ENCODE measurements at regions not wholly inside any gene's neighbourhood (a gene's known extent, or its start where the extent isn't known, plus 50 kb on each side); places are given as distances from the start of the nearest gene placed in this dataset.

GRCh38 chr1:94666797-94667196 lies 125.2 kb upstream of the F3 start:
- TF ChIP-seq, protein P1, sequence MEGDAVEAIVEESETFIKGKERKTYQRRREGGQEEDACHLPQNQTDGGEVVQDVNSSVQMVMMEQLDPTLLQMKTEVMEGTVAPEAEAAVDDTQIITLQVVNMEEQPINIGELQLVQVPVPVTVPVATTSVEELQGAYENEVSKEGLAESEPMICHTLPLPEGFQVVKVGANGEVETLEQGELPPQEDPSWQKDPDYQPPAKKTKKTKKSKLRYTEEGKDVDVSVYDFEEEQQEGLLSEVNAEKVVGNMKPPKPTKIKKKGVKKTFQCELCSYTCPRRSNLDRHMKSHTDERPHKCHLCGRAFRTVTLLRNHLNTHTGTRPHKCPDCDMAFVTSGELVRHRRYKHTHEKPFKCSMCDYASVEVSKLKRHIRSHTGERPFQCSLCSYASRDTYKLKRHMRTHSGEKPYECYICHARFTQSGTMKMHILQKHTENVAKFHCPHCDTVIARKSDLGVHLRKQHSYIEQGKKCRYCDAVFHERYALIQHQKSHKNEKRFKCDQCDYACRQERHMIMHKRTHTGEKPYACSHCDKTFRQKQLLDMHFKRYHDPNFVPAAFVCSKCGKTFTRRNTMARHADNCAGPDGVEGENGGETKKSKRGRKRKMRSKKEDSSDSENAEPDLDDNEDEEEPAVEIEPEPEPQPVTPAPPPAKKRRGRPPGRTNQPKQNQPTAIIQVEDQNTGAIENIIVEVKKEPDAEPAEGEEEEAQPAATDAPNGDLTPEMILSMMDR (IDR thresholded peaks at IDR 0.05) = no peak
- no peak for TF ChIP-seq TCF7L2 (IDR thresholded peaks at IDR 0.05; ENCODE audit: low read depth, low read length)
- TF ChIP-seq POLR2AphosphoS5 (IDR thresholded peaks at IDR 0.05; ENCODE audit: low read depth, low read length) = no peak
- TF ChIP-seq, protein P2, sequence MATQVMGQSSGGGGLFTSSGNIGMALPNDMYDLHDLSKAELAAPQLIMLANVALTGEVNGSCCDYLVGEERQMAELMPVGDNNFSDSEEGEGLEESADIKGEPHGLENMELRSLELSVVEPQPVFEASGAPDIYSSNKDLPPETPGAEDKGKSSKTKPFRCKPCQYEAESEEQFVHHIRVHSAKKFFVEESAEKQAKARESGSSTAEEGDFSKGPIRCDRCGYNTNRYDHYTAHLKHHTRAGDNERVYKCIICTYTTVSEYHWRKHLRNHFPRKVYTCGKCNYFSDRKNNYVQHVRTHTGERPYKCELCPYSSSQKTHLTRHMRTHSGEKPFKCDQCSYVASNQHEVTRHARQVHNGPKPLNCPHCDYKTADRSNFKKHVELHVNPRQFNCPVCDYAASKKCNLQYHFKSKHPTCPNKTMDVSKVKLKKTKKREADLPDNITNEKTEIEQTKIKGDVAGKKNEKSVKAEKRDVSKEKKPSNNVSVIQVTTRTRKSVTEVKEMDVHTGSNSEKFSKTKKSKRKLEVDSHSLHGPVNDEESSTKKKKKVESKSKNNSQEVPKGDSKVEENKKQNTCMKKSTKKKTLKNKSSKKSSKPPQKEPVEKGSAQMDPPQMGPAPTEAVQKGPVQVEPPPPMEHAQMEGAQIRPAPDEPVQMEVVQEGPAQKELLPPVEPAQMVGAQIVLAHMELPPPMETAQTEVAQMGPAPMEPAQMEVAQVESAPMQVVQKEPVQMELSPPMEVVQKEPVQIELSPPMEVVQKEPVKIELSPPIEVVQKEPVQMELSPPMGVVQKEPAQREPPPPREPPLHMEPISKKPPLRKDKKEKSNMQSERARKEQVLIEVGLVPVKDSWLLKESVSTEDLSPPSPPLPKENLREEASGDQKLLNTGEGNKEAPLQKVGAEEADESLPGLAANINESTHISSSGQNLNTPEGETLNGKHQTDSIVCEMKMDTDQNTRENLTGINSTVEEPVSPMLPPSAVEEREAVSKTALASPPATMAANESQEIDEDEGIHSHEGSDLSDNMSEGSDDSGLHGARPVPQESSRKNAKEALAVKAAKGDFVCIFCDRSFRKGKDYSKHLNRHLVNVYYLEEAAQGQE (IDR thresholded peaks at IDR 0.05; ENCODE audit: insufficient read depth in 1 of 2, low read depth in 2 of 2, low read length in 1 of 2) = no peak
